ENCODE measurements at regions not wholly inside any gene's neighbourhood (a gene's known extent, or its start where the extent isn't known, plus 50 kb on each side); places are given as distances from the start of the nearest gene placed in this dataset.

DNA sequence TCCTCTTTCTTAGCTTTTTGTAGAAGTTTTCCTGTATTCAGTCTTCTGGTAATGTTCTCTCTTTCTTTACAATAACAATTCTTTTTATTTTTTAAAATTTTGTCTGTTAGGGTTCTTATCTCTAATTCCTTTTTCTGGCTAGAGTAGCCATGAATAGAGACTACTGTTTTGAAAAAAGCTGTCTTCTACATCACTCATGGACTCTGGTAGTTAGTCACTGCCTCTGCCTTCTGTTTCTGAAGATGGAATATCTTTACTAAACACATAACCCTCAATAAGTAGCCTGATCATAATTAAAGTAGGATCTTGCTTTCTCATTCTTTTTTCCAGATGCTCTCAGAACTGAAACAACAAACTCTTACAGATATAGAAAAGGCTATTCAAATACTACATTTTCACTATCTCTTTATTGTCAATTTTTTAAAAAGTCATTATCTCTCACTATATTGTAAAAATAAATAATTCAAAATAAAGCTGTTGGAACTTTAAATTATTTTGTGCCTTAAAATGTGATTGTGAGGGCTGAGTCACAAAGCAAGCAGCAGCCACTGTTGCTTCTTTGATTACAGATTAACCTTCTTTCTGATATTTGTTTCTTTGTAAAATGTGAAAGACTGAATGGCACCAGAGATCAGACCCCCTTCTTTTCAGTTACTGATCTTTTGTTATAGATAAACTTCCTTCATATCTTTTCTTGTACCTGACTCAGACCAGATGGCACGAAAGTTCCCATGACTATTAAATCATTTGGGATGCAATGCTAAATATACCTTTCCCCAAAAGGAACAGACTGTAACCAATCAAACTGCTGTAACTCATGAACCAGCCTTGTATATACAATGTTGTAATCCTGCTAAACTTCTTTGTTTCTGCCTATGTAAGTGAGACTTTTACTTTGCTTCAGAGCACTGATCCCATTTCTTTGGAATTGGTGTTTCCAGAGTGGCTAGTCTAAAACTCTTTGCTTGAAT is 1159.5 kb downstream of the IGSF11 start:
- in situ Hi-C loops (cut with MboI; ENCODE audit: low pct_unique_long_range_greater_than_20kb, low sequenced_read_pairs) = no loop called here

DNA sequence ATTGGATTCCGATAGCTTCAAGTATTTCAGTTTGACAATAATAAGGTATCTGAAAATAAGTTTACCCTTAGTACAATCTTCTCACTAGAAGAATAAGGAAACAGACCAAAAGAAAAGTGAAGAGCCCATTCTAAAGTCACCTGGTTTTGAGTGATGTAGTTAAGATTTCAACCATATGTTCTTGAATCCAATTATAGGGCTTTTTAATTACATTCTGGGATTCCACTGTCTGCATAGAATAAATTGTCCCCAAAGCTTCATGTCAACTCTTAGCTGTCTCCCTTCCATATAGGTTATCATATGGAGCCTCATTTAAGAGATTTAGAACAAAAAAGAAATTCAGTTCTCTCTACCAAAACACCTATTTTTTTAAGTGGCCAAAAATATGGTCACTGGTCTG is 1158.8 kb downstream of the IGSF11 start:
- in situ Hi-C loops (cut with MboI; ENCODE audit: low pct_unique_long_range_greater_than_20kb, low sequenced_read_pairs) = no loop called here
- no peak for DNase-seq

More for the DNA sequence above, 1159.5 kb downstream of the IGSF11 start:
- DNase-seq = no peak

DNA sequence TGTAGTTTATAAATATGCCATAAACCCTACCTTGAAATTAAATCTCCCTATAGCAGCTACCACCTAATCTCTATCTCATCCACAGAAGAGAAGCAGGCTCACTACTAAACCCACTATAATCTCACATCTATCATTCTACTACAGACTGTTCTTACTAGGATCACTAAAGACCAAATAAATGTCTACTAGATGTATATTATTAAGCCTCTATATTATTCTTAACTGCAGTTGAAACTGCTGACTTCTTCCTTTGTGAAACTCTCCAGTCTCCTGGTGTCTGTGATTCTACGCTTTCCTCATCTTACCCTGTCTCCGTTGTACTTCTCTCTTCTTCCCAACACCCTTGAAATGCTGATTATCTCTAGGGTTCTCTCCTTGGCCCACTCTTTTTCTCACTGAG is 1154.0 kb downstream of the IGSF11 start:
- in situ Hi-C loops (cut with MboI; ENCODE audit: low pct_unique_long_range_greater_than_20kb, low sequenced_read_pairs) = no loop called here

DNA sequence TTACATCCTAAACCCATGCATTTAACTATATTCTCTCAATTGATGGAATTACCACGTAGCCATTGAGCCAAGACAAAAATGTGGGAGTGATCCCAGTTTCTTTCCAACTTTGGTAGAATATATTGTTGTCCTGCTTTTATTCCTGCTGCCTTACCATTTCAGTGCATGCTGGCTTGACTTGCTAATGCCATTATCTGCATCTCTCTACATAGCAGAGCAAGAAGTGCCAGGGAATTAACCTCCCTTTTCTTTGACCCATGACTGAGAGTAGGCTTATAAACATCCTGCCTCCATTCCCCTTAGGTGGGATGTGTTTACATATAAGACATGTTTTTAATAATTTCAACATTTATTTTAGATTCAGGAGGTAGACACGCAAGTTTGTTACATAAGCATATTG is 1153.4 kb downstream of the IGSF11 start:
- in situ Hi-C loops (cut with MboI; ENCODE audit: low pct_unique_long_range_greater_than_20kb, low sequenced_read_pairs) = no loop called here
- no peak for DNase-seq

More for the DNA sequence above, 1154.0 kb downstream of the IGSF11 start:
- DNase-seq = no peak

DNA sequence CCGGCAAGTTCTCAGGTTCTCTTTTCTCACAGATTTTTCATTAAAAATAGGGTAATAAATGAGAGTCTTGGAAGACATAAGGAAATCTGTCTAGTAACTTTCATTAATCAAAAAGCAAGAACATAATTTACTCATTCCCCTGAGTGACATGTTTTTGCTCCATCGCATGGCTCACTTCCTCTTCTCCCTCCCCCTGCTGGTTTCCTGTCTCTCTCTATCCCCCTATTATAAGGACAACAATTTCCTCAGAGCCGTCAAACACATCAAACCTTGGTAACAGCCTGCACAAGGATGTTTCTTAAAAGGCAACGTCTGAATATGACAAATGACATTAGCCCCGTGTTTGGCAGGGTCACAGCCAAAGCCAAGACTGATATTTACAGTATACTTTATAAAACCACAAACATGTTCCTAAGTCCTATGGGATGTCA is 1149.6 kb downstream of the IGSF11 start:
- DNase-seq = peak; percentile 73
- in situ Hi-C loops (cut with MboI; ENCODE audit: low pct_unique_long_range_greater_than_20kb, low sequenced_read_pairs) = no loop called here

DNA sequence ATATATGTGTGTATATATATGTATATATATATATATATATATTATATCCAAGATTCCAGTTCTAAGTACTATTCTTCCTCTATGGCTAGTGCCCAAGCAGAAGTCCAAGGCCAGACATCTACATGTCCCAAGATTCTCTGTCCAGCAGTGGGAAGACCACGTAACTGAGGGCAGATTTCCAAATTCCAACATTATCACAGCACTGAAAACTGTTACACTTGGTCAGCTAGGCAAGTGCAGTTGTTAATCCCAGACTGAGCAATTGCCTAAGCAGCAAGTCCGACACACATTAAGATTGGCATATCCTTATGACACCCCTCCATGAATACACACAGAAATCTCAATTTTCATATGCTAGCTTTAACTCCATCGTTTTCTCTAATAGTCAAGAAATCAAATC is 1148.5 kb downstream of the IGSF11 start:
- in situ Hi-C loops (cut with MboI; ENCODE audit: low pct_unique_long_range_greater_than_20kb, low sequenced_read_pairs) = no loop called here
- no peak for DNase-seq

DNA sequence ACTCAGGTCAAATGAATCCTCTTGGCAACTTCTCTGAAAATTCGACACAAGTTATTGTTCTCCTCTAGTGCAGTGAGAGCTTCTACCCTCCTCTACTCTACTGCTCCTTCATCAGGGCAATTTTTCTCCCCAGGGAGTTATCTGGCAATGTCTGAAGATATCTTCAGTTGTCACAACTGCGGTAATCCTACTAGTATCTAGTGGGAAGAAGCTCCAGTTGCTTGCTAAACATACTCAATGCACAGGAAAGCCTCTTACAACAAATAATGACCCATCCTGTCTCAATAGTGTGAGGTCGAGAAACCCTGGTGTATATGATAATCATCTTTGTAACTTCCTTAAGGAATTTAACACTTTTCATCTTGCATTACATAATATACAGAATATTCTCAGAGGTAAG is 1147.6 kb downstream of the IGSF11 start:
- in situ Hi-C loops (cut with MboI; ENCODE audit: low pct_unique_long_range_greater_than_20kb, low sequenced_read_pairs) = no loop called here
- no peak for DNase-seq

DNA sequence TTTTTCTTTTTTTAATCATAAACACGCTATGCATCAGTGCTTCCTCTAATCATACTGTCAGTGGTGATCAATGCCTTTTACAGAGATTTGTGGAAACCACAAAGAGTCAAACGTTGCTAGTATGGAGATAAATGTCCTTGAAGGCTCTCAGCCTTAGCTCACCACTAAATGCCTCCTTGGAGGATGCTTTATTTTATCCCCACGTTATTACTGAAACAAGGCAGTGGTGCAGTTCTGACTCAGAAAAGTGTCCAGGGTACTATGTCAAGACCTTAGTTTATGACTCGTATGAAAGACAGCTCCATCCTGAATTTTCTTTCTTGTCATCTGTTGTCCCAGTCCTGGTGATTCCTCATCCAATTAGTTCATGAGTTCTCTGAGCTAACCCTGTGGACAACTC is 1146.7 kb downstream of the IGSF11 start:
- in situ Hi-C loops (cut with MboI; ENCODE audit: low pct_unique_long_range_greater_than_20kb, low sequenced_read_pairs) = no loop called here
- peak; percentile 5 for DNase-seq

DNA sequence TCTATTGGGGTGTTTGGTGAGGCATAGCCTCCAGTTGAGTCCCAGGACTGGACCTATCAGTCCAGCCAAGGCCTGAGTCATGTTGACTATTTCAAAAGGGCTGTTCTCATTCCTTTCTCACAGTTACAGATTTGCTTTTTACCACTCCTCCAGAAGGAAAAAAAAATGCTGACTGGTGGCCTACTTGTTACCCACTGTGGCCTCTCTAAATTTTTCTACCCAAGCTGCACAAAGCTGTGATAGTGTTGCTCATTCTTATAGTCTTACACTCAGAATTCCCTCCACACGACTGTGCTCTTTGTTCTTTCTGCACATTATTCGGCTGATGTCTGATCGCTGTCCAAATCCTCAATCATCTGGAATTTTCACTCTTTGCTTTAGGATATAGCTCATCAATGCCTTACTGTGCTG is 1142.2 kb downstream of the IGSF11 start:
- in situ Hi-C loops (cut with MboI; ENCODE audit: low pct_unique_long_range_greater_than_20kb, low sequenced_read_pairs) = no loop called here
- DNase-seq = no peak

DNA sequence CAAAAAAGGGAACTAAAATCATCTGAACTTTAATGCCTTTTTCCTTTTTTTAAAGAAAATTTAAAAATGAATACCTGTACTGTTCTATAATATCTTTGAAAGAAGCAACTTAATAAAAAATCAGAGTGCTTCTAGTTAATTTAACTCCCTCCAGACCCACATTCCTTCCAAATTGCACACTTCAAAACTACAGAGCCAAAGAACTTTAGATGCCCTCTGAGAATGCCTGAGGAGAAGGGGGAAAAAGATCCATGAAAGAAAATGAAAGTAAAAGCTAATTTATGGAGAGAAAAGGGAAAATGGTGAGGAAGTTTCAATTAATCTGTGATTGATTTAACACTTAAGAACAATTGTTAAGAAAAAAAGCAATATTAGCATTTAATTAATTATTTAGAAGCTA is 1141.6 kb downstream of the IGSF11 start:
- no peak for DNase-seq
- in situ Hi-C loops (cut with MboI; ENCODE audit: low pct_unique_long_range_greater_than_20kb, low sequenced_read_pairs) = no loop called here

DNA sequence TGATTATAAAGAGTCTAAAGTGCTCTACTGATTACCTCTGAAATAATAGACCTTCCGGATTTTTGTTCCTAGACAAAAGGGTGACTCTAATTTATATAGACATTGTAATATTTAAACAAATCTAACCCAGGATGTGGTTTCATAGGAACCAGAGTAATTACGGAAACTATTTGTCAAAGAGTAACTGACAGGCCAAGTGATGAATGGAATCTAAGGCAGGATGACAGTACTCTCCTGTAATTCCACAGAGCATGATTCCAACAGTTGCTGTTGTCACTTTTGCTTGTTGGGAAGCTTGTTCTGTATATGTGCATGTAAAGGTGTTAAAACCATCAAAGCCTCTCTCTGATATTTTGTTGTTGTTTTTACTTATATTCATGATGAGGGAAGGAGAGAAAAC is 1141.0 kb downstream of the IGSF11 start:
- in situ Hi-C loops (cut with MboI; ENCODE audit: low pct_unique_long_range_greater_than_20kb, low sequenced_read_pairs) = no loop called here
- no peak for DNase-seq

DNA sequence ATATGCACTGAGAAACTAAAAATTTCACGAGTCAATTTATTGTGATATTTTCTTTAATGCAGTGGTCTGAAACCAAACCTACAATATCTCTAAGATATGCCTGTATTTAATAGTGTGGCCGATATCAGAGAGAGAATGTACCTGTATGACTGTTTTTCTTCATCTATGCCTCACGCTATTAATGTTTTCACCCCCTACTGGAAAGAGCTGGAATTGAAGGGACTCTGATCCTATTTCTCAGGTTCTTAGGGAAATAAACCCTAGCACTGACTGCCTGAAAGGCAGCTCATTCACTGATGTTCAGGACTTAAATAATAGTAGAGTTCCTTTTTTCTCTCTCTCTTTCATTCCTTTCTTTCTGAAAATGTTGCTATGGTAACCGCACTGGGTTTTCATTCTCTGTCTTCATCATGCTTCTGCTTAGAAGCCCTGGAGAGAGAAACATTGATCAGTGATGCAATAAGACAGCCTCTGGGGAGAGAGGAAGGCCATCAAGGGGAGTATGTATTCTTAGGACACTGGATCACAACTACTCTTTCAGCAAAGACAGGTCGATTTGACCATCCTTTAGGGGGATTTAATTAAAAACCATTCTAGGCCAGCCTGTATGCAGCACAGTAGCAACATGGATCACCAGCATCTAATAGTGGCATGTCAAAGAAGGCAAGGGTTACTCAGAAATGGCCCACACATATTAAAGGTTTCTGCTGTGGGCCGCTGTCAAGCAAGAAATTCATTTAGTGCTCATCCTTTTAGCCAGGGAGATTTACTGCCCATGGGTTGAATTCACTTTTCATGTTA is 1135.7 kb downstream of the IGSF11 start:
- peak; percentile 31 for DNase-seq
- in situ Hi-C loops (cut with MboI; ENCODE audit: low pct_unique_long_range_greater_than_20kb, low sequenced_read_pairs) = no loop called here

DNA sequence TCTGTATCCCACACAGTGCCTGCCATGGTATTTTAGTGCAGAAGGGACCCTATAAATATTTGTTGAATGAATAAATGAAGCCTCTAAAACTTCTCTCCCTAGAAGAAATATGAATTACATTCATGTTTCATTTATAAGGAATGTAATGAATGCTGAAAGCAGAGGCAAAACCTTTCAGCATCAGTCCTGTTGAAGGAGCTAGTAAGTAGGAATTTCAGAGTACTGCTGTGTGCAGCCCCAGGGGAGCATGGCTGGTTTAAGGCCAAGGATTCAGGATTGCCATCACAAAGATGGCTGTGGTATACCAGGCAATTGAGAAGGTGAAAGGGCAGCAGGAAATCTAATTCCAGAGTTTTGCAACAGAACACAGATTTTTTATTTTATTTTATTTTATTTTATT is 1131.4 kb downstream of the IGSF11 start:
- DNase-seq = no peak
- in situ Hi-C loops (cut with MboI; ENCODE audit: low pct_unique_long_range_greater_than_20kb, low sequenced_read_pairs) = no loop called here

DNA sequence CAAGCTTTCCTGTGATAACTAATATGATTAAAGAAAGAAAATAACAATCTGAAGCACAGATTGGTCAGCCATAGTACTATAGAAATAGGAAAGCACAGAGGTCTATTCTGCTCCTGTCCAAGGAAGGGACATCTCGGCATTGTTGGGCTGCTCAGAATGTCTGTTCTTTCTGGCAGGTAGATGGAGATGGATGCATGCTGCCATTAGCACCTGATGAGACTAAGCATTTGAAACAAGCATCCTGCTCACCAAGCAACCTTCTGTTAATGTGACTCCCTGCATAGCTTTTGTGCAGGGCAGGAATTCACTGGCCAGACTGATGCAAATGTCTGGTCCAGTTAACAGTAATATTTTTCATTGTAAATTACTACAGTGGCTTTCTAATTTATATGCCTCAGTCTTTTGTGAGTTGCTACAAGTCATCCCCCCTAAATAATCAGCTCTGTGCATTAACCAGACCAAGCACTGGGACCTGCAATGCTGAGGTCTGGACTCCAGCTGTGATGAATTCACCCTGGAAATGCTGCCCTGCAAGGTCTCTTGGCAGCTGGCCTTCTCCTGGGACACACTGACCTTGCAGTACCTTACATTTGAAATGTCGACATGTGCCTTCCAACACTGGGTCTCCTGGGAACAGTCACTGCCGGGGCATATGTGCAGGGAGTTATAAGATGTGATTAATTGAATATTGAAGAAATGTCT is 1123.7 kb downstream of the IGSF11 start:
- DNase-seq = no peak
- in situ Hi-C loops (cut with MboI; ENCODE audit: low pct_unique_long_range_greater_than_20kb, low sequenced_read_pairs) = no loop called here

DNA sequence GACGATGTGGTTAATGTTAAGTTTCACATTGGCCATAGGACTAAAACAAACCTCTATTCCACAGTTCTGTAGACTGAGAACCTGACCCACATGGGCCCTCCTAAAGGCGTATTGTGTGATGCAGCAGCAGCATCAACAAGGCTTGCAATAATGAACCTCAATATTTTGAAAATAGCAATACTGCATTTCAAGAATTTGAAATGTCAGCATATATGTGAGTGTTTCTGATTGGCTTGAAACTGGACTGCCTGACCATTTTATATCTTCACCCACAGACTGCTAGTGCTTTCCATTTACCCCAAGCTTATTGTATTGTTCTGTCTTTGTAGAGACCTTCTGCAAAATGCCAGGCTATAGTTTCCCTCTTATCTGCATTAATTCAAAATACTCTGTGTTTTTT is 1122.3 kb downstream of the IGSF11 start:
- DNase-seq = no peak
- in situ Hi-C loops (cut with MboI; ENCODE audit: low pct_unique_long_range_greater_than_20kb, low sequenced_read_pairs) = no loop called here

DNA sequence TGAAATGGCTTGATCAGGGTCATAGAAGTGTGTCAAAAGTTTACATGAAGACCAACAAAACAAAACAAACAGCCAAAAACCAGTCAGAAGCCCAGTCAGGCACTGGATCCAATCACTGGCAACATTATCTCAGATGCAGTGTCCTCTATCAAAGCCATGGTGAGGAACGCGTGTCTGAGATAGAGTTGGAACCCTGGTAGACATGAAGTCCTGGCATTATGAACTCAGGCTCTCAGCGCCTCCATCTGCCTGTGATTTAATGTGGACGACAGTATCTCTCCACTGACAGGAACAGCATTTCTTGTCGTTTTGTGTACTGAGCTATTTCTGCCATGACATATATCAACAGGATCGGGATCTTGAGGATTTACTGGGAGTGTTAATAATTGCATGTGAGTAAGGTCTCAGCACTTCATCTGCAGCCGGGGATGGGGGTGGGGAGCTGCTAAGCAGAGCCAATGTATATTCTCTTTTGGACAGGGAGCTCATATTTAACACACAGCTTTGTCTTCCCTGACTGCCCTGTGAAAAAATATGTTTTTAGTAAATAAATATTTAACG is 1120.0 kb downstream of the IGSF11 start:
- in situ Hi-C loops (cut with MboI; ENCODE audit: low pct_unique_long_range_greater_than_20kb, low sequenced_read_pairs) = no loop called here
- no peak for DNase-seq

DNA sequence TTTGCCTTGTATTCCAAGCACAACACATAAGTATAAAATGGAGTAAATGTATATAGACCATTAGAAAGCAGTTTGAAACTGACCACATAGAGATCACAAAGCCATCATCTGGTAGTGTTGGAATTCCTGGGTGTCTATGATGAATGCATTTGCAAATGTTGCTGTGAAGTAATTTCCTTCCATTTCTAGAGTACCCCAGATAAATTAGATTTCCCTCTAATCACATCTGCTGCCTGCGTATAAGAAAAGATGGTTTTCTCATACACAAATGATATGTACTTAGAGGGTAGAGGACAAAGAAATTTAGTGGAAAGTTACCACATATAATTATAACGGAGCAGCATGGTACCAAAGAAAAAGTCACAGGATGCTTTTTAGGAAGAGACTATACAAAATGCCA is 1117.8 kb downstream of the IGSF11 start:
- in situ Hi-C loops (cut with MboI; ENCODE audit: low pct_unique_long_range_greater_than_20kb, low sequenced_read_pairs) = no loop called here
- DNase-seq = no peak

DNA sequence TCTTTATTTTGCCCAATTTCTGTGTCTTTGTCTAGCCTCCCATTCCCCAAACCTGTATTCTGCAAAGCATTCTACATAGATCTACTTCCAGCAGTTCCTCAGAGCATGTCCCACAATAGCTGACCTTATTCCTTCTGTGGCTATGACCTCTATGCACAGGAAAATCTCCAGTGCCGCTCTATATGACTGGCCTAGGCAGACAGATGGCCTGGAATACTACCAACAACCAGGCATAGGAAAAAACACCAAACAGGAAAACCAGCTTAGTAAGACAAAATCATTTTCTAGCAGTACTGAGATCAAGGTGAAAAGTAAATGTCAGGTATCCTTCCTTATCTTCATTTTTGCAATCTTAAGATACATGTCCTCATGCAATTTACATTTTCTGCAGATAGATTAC is 1115.0 kb downstream of the IGSF11 start:
- in situ Hi-C loops (cut with MboI; ENCODE audit: low pct_unique_long_range_greater_than_20kb, low sequenced_read_pairs) = no loop called here

DNA sequence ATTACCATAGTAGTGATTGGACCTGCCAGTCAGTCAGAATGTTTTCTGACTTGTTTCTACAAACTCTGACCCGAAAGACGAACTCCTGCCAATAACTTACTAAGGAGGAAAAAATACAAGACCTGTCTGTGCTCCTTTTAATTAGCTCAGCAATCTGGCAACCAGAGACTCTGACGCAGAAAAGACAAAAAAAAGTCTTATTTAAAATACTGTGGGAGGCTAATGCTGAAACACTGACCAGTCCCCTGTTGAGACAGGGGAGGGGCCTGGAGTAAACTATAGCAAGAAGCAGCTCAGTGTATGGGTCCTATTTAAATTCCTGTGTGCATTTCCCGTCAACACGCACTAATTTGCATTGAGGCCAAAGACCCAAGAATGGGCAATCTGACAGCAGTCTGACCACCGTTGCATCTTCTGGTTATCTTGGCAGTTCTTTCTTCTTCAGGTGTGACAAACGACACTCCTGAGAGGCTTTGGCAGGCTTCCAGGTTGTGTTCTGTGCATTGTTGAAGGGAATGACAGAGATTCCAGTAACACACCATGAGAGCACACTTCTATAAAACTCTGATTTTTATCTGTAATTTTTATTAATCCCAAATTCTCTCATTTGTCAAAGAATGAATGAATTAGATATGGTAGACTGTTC is 1114.3 kb downstream of the IGSF11 start:
- in situ Hi-C loops (cut with MboI; ENCODE audit: low pct_unique_long_range_greater_than_20kb, low sequenced_read_pairs) = no loop called here
- DNase-seq = no peak

More for the DNA sequence above, 1115.0 kb downstream of the IGSF11 start:
- DNase-seq = no peak

All from KBM-7 (cell line).